HG03442 (cell line): ENCODE measurements at regions not wholly inside any gene's neighbourhood (a gene's known extent, or its start where the extent isn't known, plus 50 kb on each side); places are given as distances from the start of the nearest gene placed in this dataset.

Experiments used
- ATAC-seq: cut with Tn5 transposase; IDR thresholded peaks from one replicate; pipeline ENCODE4 v1.9.1; 2021; ENCODE audit warnings: mild to moderate bottlenecking, moderate library complexity; ENCODE audit not compliant: unreplicated experiment

- ATAC-seq, result no peak
These were observed 163.0 kb upstream of the SYT13 start for GRCh38 chr11:45449036-45449601.

- no peak for ATAC-seq
These were observed 162.4 kb upstream of the SYT13 start for GRCh38 chr11:45448561-45448960.

DNA sequence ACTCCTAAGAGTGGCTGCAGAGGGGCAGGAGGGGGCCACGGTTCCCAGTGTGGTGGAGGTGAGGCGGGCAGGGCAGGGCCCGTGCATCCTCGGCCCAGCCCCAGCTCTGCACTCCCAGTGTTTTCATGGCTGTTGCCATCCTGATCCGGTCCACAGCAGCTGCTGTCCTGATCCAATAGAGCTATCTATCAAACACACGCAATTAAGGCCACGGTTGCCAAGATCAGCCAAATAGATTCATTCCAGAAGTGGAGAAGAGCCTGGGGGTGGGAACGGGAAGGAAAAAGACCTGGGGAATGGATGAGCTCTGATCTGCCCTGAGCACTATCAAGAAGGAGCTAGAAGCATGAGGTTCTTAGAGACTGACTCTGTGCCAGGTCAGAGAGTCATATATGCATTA is 160.9 kb upstream of the SYT13 start:
- no peak for ATAC-seq

DNA sequence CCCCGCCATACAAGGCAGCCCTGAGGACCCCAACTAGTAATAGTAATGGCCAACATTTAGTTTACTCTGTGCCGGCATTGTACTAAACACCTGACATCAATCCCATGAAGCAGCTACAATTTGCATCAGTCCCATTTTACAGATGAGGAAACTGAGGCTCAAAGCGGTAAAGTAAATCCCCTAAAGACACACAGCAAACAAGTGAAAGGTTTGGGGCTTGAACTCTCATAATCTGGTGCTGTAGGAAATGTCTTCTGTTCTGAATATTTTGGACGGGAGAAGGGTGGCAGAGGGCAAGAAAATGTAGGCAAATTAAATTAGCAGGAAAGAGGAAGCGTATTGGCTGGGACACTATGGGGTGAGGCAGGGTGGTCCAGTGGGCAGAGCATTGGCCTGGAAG is 160.3 kb upstream of the SYT13 start:
- no peak for ATAC-seq

- no peak for ATAC-seq
These were observed 158.7 kb upstream of the SYT13 start for GRCh38 chr11:45444796-45445195.

DNA sequence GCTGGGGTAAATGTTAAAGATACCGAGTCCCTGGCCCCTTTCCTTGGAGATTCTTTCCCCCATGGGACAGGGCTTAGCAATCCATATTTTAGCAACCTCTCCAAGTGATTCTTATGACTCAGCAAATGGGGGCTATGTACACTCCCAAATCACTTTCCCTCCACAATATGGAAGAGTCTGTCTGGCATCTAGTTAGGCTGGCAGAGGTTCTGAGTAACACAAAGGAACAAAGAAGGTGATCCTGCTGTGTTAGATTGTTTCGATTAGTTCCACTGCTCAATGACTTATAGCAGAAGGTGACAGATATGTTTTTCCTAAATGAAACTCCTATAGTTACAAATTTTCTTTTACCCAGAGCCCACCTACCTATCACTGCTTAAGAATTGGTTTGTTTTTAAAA is 154.0 kb upstream of the SYT13 start:
- ATAC-seq, result no peak

DNA sequence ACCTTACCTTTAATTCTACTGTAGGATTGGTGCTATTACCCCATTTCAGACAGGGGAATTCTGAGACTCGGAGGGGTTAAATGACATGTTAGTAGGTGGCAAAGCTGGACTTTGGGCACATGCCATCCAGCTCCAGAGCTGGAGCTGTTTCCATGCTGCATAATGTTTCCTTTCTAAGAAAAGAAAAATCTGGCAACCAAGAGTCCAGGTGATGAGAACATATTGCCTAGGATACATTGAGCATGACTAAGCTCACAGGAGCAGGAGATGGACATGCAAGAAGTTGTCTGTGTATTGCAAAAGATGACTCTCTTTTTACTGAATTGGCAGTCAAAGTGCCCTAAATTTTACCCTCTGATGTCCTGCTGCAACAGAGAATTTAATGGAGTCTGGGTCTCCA is 150.8 kb upstream of the SYT13 start:
- ATAC-seq, result no peak

GRCh38 chr11:45436118-45436517 is 150.0 kb upstream of the SYT13 start:
- no peak for ATAC-seq

DNA sequence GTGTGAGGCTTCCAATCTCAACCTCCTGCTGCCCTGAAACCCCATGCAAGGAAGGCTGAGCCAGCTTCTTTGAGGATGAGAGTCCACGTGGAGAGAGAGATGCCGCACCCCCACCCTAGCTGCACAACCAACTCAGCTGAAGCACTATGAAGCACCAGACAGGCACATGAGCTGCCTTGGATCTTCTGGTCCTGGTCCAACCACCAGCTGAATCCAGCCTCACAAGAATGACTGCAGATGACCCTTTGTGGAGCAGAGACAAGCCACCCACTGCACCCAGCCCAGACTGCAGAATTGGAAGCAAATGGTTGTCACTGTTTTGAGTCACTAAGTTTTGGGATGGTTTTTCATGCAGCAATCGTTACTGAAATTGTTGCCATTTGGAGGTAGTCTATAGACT is 149.6 kb upstream of the SYT13 start:
- no peak for ATAC-seq

- no peak for ATAC-seq
These were observed 146.8 kb upstream of the SYT13 start for GRCh38 chr11:45432910-45433309.

DNA sequence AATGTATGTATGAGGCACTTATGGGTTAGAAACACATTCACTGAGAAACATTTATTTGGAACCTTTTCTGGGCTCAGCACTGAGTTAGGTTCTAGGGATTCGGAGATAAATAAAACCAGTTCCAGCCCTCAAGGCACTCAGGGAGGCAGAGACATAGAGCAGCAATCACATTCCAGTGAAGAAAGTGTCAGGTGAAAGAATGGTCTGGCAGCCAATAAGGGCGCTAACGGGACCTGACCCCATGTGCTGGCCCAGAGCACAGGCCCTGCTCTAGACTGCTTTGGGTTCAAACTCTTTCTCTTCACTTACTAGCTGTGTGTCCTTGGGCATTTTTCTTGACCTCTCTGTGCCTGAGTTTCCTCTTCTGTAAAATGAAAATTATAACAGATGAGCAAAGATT is 146.0 kb upstream of the SYT13 start:
- no peak for ATAC-seq

DNA sequence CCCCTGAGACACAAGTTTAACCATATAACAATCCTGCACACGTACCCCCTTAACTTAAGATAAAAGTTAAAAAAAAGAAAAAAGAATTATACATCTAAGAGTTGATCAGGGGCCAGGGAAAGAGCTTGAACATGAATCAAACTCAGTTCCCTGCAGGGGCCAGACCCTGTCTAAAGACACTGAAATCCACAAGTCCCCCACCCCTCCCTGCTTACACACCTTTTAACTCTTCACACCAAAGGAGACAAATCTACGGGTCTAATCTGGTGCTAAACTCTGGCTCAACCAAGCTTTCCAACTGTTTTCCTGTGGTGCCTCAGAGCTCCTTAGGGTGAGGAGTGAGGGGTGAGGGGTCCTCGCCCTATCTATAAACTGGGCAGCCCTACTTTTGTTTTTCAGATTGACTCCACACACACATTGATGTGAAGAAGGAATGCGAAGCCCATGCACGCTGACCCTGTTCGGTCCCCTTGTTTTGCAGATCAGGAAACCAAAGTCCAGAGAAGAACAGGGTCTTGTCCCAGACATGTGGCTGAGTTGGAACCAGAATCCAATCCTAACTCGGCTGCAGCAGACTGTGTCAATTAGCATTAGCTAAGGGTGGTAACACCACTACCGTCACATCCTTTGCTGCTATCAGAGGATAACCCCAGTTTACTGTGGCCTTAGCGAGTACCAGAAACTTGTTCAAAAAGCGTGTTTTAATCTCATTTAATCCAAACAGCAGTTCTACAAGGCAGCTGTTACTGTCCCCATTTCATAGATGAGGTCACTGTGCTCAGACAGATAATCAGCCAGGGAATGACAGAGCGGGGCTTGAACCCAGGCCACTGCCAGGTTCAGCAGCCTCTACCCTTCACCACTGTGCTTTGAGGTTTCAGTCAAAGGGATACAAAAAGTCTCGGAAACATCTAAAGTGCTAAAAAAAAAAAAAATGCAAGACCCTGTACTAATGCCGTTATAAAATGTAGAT is 145.2 kb upstream of the SYT13 start:
- no peak for ATAC-seq

DNA sequence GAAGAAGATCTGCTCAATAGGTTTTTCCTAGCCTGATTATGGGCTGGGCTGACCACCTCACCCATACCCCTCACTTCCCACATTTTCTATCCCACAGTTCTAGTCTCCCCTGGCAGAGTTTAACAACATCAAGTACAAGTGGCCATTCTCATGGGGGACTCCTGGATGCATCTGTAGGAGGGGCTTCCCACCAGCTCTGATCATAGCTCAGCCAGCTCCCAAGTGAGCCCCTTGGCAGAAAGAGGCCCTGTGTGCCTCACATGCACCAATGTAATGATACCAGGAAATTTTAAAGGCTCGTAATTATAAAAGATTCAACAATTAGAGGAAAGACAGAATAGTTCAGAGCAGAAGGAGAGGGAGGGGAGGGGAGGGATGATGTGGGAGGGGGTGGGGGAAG is 144.2 kb upstream of the SYT13 start:
- no peak for ATAC-seq

DNA sequence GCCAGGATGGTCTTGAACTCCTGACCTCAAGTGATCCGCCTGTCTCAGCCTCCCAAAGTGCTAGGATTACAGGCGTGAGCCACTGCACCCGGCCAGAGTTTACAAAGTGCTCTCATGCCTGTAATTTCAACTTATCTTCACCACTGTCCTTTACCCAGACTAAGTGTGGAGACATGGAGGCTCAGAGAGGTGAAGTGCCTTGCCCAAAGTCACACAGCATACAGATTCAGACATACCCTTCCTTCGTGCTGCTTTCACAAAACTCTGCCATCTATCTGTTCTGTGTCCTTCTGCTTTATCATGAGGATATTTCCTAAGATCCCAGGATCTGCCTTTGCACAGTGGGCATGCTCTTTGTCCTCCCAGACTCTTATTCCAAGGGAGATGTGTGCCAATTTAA is 143.6 kb upstream of the SYT13 start:
- no peak for ATAC-seq

- no peak for ATAC-seq
These were observed 142.5 kb upstream of the SYT13 start for GRCh38 chr11:45428541-45429230.

DNA sequence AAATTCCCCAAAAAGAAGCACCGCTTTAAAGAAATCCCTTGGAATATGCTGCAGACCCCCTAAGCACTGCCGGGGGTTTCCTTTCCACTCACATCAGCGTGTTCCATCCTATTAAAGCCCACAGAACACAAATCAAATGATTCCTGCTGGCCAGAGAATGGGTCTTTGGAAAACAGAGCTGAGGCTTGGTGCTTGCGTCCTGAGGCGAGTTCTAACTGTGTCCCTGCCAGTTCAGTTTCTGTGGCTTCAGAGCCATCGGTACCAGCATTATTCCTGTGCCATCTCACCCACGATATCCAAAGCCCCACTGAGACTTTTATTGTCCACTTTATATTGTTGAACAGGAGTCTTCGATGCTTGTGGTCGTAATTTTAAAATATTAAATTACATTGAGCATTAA is 142.0 kb upstream of the SYT13 start:
- ATAC-seq, result no peak

DNA sequence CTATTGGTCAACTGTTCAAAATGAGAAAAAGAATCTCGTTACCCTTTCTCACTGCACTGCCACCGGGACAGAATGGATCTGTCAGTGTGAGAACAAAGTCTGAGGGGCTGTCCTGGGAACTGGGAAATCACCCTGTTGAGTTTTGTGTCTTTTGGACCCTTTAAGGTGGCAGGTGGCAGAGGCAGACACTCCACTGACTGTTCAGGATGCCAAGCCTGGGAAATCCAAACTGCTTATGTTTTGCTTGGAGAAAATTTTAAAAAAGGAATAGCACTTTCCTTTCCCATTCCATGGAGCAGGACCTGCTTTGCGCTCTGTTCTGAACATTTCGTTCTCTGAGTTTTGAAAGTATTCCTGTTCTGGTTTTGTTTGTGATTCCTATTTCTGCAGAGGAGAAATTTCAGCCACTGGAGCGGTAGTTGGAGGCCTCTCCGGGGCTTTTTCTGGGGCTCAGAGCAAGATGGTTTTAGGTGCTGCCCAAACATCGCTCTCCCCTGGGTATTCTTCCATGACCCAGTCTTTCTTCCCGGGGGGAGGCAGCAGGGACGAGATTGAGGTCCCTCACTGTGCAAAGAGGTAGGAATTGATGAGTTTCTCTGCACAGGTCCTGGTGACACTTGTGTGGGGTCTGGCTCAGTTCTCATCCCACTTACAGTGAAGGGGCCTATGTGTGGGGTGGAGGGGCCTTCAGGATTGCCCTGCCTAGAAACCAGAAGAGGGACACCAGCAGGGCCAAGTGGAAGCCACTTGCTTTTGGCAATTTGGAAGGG is 138.5 kb upstream of the SYT13 start:
- no peak for ATAC-seq

GRCh38 chr11:45423475-45424120 is 137.5 kb upstream of the SYT13 start:
- ATAC-seq, result no peak

GRCh38 chr11:45423036-45423435 is 136.9 kb upstream of the SYT13 start:
- no peak for ATAC-seq

DNA sequence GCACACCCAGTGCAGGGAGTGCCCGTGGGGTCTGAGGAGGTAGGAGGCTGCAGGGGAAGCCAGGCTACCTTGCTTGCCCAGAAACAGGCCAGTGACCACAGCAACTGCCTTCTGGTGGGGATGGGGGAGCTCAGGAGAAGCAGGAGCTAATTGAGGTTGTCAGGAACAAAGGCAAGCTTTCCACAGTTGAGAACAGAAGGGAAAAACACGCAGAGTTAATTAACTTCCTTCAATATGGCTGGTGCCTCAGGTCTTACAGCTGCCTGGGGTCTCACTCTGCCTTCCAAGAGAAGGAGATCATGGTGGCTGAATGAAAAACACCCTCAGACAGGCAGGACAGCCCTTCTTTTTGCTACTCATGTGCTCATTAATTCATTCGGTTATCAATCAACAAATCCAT is 127.9 kb upstream of the SYT13 start:
- ATAC-seq, result no peak
